Mesendoderm (in vitro differentiated cells): ENCODE measurements at regions not wholly inside any gene's neighbourhood (a gene's known extent, or its start where the extent isn't known, plus 50 kb on each side); places are given as distances from the start of the nearest gene placed in this dataset.

Source experiments
- DNase-seq: peaks from one replicate; pipeline ENCODE4 v3.0.0; 2013
- H2AK5ac ChIP-seq: 2 replicates; pipeline ENCODE4 v1.6.1; 2013; ENCODE audit warnings: low read length, inconsistent platforms
- H2BK120ac ChIP-seq: 2 replicates; pipeline ENCODE4 v1.6.1; 2013; ENCODE audit warnings: low read depth, mild to moderate bottlenecking, low read length, moderate library complexity, mixed read lengths
- H2BK15ac ChIP-seq: replicated peaks from 2 replicates; pipeline ENCODE4 v1.6.1; 2013; ENCODE audit warnings: low read depth, mild to moderate bottlenecking, moderate library complexity
- H2BK5ac ChIP-seq: 2 replicates; pipeline ENCODE4 v1.6.1; 2013; ENCODE audit warnings: low read length, inconsistent platforms
- H3K18ac ChIP-seq: 2 replicates; pipeline ENCODE4 v1.6.1; 2013; ENCODE audit warnings: mild to moderate bottlenecking, low read length, mixed read lengths
- H3K23ac ChIP-seq: one replicate; pipeline ENCODE4 v1.6.1; 2013; ENCODE audit warnings: low read length
- H3K27ac ChIP-seq: 2 replicates; pipeline ENCODE4 v1.5.1; 2013; ENCODE audit warnings: low read depth, mild to moderate bottlenecking, inconsistent platforms, low read length, moderate library complexity
- H3K27me3 ChIP-seq: 2 replicates; pipeline ENCODE4 v1.6.1; 2013; ENCODE audit warnings: low read length, control low read depth, mild to moderate bottlenecking, inconsistent platforms; ENCODE audit not compliant: insufficient read depth, poor library complexity
- H3K36me3 ChIP-seq: 2 replicates; pipeline ENCODE4 v1.6.1; 2013; ENCODE audit warnings: low read length, inconsistent platforms; ENCODE audit not compliant: control insufficient read depth, insufficient read depth
- H3K4ac ChIP-seq: one replicate; pipeline ENCODE4 v1.6.1; 2013; ENCODE audit warnings: low read depth, mild to moderate bottlenecking, low read length, moderate library complexity
- H3K4me1 ChIP-seq: 2 replicates; pipeline ENCODE4 v1.6.1; 2013; ENCODE audit warnings: low read depth, low read length, inconsistent platforms; ENCODE audit not compliant: control insufficient read depth
- H3K4me2 ChIP-seq: 2 replicates; pipeline ENCODE4 v1.6.1; 2013; ENCODE audit warnings: low read length
- H3K4me3 ChIP-seq: 2 replicates; pipeline ENCODE4 v1.5.1; 2013; ENCODE audit warnings: mild to moderate bottlenecking, low read length
- H3K56ac ChIP-seq: one replicate; pipeline ENCODE4 v1.6.1; 2013; ENCODE audit warnings: low read length
- H3K79me1 ChIP-seq: 2 replicates; pipeline ENCODE4 v1.6.1; 2013; ENCODE audit warnings: low read length, inconsistent platforms
- H3K79me2 ChIP-seq: 2 replicates; pipeline ENCODE4 v1.6.1; 2013; ENCODE audit warnings: mild to moderate bottlenecking, low read length; ENCODE audit not compliant: control insufficient read depth, insufficient read depth
- H3K9ac ChIP-seq: 2 replicates; pipeline ENCODE4 v1.6.1; 2013; ENCODE audit warnings: low read length, inconsistent platforms
- H4K5ac ChIP-seq: one replicate; pipeline ENCODE4 v1.6.1; 2013; ENCODE audit warnings: low read length
- H4K8ac ChIP-seq: one replicate; pipeline ENCODE4 v1.6.1; 2013; ENCODE audit warnings: low read depth, mild to moderate bottlenecking, control low read depth, low read length, moderate library complexity
- WGBS: extraction: QIAGEN DNeasy Blood & Tissue Kit; methylation state at CpG from one replicate; pipeline ENCODE4 v1.1.7; 2013; ENCODE audit warnings: low lambda C conversion rate, missing lambda C conversion rate; ENCODE audit not compliant: insufficient coverage; ENCODE audit errors: extremely low coverage; 5-methylcytosine and 5-hydroxymethylcytosine counted together

GRCh38 chr12:45612044-45612794 lies 117.3 kb upstream of the ARID2 start:
- H3K4me2 ChIP-seq: no peak overlapping the region
- no peak overlapping the region for H3K23ac ChIP-seq
- H2AK5ac ChIP-seq: no peak overlapping the region
- H3K4me3 ChIP-seq: no peak overlapping the region
- no peaks in the 10 kb centered on the region for H3K79me1 ChIP-seq
- no peak overlapping the region for H3K9ac ChIP-seq
- no peaks in the 10 kb centered on the region for H3K4me1 ChIP-seq
- no peaks in the 10 kb centered on the region for H3K27me3 ChIP-seq
- no peak overlapping the region for H4K5ac ChIP-seq
- H3K36me3 ChIP-seq: no peaks in the 10 kb centered on the region
- no peak overlapping the region for H2BK15ac ChIP-seq
- H3K27ac ChIP-seq: no peak overlapping the region
- no CpG with 5 or more reads among the region's 7 CpGs for WGBS
- H4K8ac ChIP-seq: no peak overlapping the region
- H2BK5ac ChIP-seq: no peak overlapping the region
- no peak overlapping the region for H3K18ac ChIP-seq
- H3K4ac ChIP-seq: no peak overlapping the region
- no peaks in the 10 kb centered on the region for H3K79me2 ChIP-seq
- no peak for DNase-seq
- no peak overlapping the region for H3K56ac ChIP-seq
- H2BK120ac ChIP-seq: no peak overlapping the region

DNA sequence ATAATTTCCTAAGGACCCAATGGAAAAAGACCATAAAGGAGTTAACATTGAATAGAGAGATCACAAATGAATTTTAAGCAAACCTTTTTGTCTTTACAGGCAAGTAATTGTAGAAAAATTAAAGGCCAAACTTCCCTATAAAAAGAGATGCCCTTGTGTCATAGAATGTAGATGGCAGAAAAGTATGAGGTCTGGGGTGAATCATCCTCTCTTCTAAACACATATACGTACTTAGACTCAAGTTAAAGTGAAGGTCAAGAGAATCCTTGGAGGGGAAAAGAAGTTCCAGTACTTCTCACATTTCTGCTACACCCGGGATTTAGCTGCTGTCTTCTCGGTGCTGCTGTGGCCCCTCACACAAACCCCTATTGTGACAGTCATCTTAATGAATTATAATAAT lies 116.2 kb upstream of the ARID2 start:
- no CpG with 5 or more reads among the region's 3 CpGs for WGBS

GRCh38 chr12:45613855-45614254 lies 115.7 kb upstream of the ARID2 start:
- no peak overlapping the region for H2BK15ac ChIP-seq
- no peak overlapping the region for H2AK5ac ChIP-seq
- no peak overlapping the region for H3K56ac ChIP-seq
- H3K36me3 ChIP-seq: no peaks in the 10 kb centered on the region
- H3K4me2 ChIP-seq: no peak overlapping the region
- no peaks in the 10 kb centered on the region for H3K79me1 ChIP-seq
- H3K4me3 ChIP-seq: no peak overlapping the region
- H3K23ac ChIP-seq: no peak overlapping the region
- no peak overlapping the region for H3K18ac ChIP-seq
- no peak overlapping the region for H4K8ac ChIP-seq
- no peaks in the 10 kb centered on the region for H3K4me1 ChIP-seq
- no peak for DNase-seq
- H3K4ac ChIP-seq: no peak overlapping the region
- no peaks in the 10 kb centered on the region for H3K79me2 ChIP-seq
- H2BK5ac ChIP-seq: no peak overlapping the region
- H3K9ac ChIP-seq: no peak overlapping the region
- no peak overlapping the region for H2BK120ac ChIP-seq
- H3K27ac ChIP-seq: no peak overlapping the region
- WGBS: 100% methylated on average over 1 of the region's 2 CpGs
- no peak overlapping the region for H4K5ac ChIP-seq
- H3K27me3 ChIP-seq: no peaks in the 10 kb centered on the region

More for the DNA sequence above, 116.2 kb upstream of the ARID2 start:
- no peak for DNase-seq
- H2BK15ac ChIP-seq: no peak overlapping the region
- no peak overlapping the region for H3K4me2 ChIP-seq
- no peak overlapping the region for H4K5ac ChIP-seq
- H3K23ac ChIP-seq: no peak overlapping the region
- H3K4me3 ChIP-seq: no peak overlapping the region
- H3K79me2 ChIP-seq: no peaks in the 10 kb centered on the region
- no peak overlapping the region for H3K9ac ChIP-seq
- no peaks in the 10 kb centered on the region for H3K36me3 ChIP-seq
- H3K4me1 ChIP-seq: no peaks in the 10 kb centered on the region
- H3K79me1 ChIP-seq: no peaks in the 10 kb centered on the region
- no peak overlapping the region for H2BK120ac ChIP-seq
- no peak overlapping the region for H4K8ac ChIP-seq
- no peak overlapping the region for H2AK5ac ChIP-seq
- H3K56ac ChIP-seq: no peak overlapping the region
- no peak overlapping the region for H3K27ac ChIP-seq
- no peak overlapping the region for H3K4ac ChIP-seq
- H2BK5ac ChIP-seq: no peak overlapping the region
- no peaks in the 10 kb centered on the region for H3K27me3 ChIP-seq
- no peak overlapping the region for H3K18ac ChIP-seq

- H3K23ac ChIP-seq: no peak overlapping the region
- no peaks in the 10 kb centered on the region for H3K79me1 ChIP-seq
- no peak overlapping the region for H3K4ac ChIP-seq
- H3K27me3 ChIP-seq: no peaks in the 10 kb centered on the region
- no peaks in the 10 kb centered on the region for H3K4me1 ChIP-seq
- no peak overlapping the region for H3K9ac ChIP-seq
- H2AK5ac ChIP-seq: no peak overlapping the region
- H4K8ac ChIP-seq: no peak overlapping the region
- H3K27ac ChIP-seq: no peak overlapping the region
- WGBS: no CpG with 5 or more reads among the region's 1 CpG
- H3K79me2 ChIP-seq: no peaks in the 10 kb centered on the region
- H2BK15ac ChIP-seq: no peak overlapping the region
- no peak overlapping the region for H3K4me2 ChIP-seq
- no peak overlapping the region for H3K56ac ChIP-seq
- no peak overlapping the region for H3K18ac ChIP-seq
- no peak for DNase-seq
- H4K5ac ChIP-seq: no peak overlapping the region
- no peaks in the 10 kb centered on the region for H3K36me3 ChIP-seq
- H2BK5ac ChIP-seq: no peak overlapping the region
- no peak overlapping the region for H2BK120ac ChIP-seq
- no peak overlapping the region for H3K4me3 ChIP-seq
These were observed 114.2 kb upstream of the ARID2 start for GRCh38 chr12:45615268-45615667.

GRCh38 chr12:45619736-45620135 lies 109.8 kb upstream of the ARID2 start:
- Histone ChIP-seq H2BK120ac (no peak overlapping the region), H4K8ac (no peak overlapping the region), H3K27me3 (no peaks in the 10 kb centered on the region), H2BK5ac (no peak overlapping the region), H3K18ac (no peak overlapping the region), H3K36me3 (no peaks in the 10 kb centered on the region), H3K9ac (no peak overlapping the region), H3K23ac (no peak overlapping the region), H3K27ac (no peak overlapping the region), H3K4me3 (no peak overlapping the region), H3K4me2 (no peak overlapping the region), H3K4me1 (no peaks in the 10 kb centered on the region), H2BK15ac (no peak overlapping the region), H3K56ac (no peak overlapping the region), H4K5ac (no peak overlapping the region), H3K4ac (no peak overlapping the region), H3K79me1 (no peaks in the 10 kb centered on the region), H2AK5ac (no peak overlapping the region), H3K79me2 (no peaks in the 10 kb centered on the region)
- no CpG with 5 or more reads among the region's 3 CpGs for WGBS
- no peak for DNase-seq

DNA sequence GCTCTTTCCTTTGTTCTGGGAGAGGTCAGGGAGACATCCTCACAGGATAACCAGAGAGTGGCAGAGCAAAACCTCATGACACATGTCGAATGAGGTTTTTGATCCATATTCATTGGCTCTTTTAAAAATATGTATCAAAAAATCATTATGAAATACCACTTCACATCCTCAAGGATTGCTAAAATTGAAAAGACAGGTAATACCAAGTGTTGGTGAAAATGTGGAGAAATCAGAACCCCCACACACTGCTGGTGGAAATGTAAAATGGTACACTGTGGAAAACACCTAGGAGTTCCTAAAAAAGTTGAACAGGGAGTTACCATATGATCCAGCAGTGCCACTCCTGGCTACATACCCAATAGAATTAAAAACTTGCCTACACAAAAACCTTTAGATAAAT lies 107.8 kb upstream of the ARID2 start:
- Histone ChIP-seq H3K56ac (no peak overlapping the region), H2BK15ac (no peak overlapping the region), H3K4ac (no peak overlapping the region), H3K79me1 (no peaks in the 10 kb centered on the region), H3K18ac (no peak overlapping the region), H3K23ac (no peak overlapping the region), H2BK5ac (no peak overlapping the region), H4K5ac (no peak overlapping the region), H2BK120ac (no peak overlapping the region), H3K4me3 (no peak overlapping the region), H3K36me3 (no peaks in the 10 kb centered on the region), H3K27me3 (no peaks in the 10 kb centered on the region), H2AK5ac (no peak overlapping the region), H3K4me2 (no peak overlapping the region), H3K9ac (no peak overlapping the region), H3K27ac (no peak overlapping the region), H3K4me1 (no peaks in the 10 kb centered on the region), H3K79me2 (no peaks in the 10 kb centered on the region), H4K8ac (no peak overlapping the region)
- no CpG with 5 or more reads among the region's 1 CpG for WGBS
- no peak for DNase-seq
